DMS53 (cell line): ENCODE measurements at regions not wholly inside any gene's neighbourhood (a gene's known extent, or its start where the extent isn't known, plus 50 kb on each side); places are given as distances from the start of the nearest gene placed in this dataset.

Source experiments
- DNase-seq: peaks from one replicate; lab custom pipeline; 2025; lab: John Stamatoyannopoulos, UW

DNA sequence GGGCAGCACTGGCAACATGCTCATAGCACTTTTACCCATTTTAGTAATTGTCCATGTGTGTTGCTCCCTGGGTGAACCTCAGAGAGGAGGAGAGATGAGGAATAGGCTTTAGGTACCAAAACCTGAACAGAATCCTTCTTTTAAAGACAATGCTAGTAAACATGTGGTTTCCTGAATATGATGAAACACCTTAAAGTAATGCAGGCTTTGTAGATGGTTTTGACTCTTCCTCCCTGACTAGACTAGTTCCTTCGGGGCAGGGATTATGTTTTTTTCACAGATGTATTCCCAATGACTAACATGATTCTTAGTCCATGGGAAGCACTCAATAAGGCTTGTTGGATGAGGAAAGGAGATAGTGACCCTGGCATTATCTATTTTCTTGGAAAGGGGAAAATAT, 367.6 kb upstream of the JAG1 start:
- no peak for DNase-seq

DNA sequence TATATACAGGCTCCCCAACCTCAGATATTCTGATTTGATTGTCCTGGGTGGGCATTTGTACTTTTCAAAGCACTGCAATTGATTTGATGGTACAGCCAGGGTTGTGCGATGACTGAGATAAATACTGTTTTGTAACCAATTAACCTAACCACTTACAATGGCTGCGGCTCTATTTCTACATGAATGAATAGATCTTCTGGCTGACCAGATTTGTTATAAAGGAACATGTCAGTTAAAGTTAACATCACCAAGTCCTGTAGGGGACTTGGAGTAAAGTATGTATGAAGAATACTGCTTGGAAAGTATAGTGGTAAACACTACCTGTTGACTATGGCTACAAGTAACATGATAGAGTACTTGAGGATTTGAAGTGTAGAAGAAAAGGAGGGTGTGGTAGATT, 369.2 kb upstream of the JAG1 start:
- no peak for DNase-seq

DNA sequence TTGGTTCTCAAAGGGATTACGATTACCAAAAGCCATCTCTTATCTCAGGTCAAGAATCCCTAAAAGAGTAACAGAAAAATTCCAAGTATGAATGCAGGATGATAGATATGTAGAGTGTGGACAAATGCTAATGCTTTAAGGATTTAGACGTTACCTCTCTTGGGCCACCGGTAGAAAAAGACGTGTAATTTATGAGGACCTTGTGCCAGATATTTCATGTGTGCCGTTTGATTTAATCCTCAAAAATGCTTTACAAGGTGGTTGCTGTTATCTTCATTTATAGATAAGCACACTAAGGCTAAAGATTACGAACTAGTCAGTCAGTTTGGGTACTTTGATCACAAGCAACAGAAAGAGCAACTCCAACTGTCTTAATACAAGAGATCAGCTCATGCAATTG, 370.8 kb upstream of the JAG1 start:
- DNase-seq: no peak

DNA sequence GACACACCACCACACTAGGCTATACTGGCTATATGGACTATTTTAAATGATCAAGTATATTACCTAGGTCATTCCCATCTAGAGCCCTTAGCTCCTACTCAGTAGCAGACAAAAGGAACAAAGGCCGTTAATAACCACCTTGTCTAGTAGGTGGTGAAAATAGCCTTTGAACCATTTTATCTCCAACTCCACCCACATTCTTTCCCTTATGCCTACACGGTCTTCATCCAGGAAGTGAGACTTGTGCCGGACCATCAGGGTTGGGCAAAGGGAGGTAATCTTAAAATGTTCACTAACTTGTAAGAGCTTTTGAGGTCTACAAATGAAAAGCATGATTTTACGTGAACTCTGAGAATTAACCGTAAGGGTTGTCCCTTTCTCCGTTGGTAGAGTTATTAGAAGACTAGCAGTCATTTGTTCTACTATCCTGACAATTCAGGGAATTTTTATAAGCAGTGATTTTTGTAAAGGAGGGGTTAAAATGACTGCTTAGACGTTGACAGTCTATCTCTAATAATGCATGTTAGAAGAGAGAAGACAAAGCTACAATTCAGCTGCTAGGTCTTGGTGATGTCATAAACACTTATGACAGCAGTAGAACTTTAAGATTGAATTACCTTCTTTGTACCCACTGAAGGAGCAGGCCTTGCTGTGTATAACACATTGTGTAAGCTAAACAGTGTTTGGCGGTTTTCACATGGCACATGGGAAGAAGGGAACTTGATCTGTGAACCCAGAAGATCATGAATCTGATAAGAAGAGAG, 371.8 kb upstream of the JAG1 start:
- no peak for DNase-seq

DNA sequence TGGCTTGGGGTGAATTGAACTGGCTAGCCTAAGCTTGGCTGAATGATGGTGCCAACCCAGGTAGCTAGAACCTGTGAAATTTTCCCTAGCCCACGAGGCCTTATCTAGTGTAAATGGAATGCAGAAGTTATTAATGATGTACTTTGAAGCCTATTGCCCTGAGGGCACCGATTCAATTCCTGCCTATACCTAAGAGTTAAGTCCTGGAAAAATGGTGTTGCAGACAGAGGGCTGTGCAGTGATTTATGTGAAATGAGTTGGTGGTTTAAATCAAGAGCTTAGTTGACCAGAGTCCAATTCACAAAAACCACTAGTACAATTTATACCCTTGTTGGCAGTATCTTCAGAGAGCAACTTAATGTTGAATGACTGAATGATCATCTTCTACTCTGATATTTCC, 373.8 kb upstream of the JAG1 start:
- DNase-seq: no peak

DNA sequence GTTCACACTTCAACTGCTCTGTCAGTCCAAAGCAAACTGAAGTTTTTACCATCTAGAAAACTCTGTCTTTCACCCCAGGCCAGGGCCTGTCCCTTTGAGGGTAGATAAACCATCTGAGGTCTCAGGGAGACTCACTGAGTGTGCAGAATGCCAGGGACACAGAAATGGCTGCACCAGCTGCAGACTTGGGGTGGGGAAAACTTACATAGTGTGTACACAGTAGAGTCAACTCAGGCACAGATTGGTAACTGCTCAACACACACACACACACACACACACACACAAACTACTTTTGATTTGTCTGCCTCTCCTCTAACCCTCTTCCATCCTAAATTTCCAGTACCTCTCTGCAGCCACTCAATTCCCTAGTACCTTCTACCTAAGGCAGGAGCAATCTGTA, 374.9 kb upstream of the JAG1 start:
- no peak for DNase-seq

DNA sequence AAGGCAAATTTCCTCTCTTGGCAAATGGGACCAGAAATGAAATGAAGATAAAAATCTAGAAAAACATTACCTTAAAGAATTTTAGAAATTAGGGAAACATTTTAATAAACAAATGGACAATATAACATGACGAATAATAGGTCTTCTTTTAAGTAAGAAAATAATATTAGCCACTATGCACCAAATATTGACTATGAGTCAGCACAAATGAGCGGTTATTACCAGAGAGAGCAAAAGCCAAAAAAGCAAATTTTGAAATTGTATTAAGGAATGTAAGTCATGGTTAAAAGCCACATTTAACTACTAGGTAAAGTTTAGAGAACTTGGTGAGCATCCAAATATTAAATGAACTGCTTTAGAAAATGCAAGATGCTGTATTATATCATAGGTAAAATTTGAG, 376.6 kb upstream of the JAG1 start:
- DNase-seq: no peak

DNA sequence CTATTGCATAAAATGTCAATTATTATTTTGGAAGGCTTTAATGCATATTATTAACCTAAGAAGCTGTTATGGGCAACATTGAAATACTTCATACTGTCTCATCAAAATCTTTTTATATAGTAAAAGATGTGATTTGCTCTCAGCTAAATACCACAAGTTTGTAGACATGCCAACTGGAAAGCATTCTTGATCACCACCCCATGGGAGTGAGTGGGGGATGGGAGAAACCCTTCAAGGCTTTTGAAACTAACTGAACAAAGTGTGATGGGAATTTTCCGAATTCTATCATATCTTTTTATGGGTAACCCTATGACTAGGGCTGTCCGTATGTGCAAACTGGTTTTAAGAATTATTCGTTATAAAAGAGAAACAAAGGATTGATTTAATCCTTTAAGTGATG, 377.3 kb upstream of the JAG1 start:
- DNase-seq: no peak

DNA sequence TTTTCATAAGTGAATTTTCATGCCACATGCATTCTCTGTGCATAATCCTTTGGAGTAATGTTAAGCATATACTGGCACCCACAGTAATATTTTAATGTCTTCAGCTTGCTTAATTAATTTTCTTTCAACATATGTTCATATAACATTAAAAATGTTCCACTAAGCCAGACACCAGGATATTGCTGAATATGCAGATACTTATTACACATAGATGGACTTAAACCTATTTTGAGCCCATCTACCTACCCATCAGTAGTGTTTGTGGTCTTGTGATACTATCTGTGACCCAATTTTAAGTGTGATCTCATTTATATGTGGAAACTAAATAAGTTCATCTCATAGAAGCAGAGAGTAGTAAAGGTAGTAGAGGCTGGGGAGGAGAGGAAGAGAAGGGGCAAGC, 379.5 kb upstream of the JAG1 start:
- DNase-seq: no peak

DNA sequence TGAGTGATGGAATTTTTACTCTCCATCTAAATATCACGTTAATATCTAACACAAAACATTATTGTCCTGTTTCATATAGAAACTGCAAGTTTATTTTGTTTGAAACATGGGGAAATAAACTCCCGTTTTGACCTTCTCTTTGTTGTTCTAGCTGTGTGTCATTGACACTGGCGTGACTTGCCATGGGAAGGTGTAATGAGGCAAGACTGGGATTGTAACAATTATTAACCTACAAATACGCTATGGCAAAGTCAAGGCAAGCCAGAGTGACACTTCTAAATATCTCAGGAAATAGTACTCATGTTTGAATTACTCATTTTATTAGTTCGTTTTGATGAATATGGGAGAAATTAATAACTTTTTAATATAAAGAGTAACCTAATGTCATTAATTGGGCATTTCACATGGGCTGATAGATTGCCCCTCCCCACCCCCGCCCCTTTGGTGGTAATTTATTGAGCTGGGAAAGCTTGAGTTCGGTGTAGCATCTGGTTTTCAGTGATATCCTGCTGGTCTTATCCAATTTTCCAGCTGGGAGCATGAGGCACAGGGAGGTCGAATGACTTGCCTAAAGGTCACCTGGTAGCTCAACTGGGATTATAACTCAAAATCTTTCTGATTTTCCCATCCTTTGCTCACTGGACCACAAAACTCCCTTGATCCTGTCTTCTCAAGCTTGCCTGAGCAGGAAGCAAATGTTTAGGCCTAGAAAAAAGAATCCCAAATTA, 380.6 kb upstream of the JAG1 start:
- no peak for DNase-seq

DNA sequence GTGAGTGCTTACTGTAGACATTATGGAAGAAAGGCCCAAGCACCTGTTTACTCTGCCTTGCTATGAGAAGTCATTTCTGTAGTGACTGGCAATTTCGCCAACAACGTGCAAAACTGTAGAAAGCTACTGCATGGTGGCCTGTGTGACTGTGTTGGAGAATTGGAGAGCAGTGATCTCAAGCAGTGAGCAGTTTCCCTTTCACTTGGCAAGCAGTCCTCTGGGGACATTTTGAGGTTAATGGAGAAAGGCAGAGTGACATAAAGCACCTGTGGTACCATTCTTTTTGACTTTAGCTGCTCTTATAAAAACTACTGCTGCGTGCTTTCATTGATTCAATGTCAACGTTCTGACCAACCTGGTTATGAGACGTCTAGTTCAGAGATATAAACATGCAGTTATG, 382.6 kb upstream of the JAG1 start:
- no peak for DNase-seq

DNA sequence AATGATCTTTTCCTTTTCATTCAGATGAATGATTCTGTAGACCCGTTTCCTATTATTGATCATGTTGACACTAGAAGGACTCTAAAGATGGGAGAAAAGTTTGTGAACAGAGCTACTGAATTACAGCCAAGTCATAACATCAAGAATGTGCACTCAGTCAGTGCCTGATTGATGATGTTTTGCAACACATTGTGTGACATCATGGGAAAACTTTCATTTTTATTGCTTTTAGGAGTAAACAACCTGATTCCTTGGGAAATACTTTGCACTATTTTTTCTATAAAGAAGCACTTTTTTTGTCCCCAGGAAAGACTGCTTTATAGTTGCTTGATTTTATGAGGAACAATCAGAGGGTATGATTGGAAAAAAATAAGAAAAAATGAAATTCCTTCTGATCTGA, 383.8 kb upstream of the JAG1 start:
- DNase-seq: no peak

DNA sequence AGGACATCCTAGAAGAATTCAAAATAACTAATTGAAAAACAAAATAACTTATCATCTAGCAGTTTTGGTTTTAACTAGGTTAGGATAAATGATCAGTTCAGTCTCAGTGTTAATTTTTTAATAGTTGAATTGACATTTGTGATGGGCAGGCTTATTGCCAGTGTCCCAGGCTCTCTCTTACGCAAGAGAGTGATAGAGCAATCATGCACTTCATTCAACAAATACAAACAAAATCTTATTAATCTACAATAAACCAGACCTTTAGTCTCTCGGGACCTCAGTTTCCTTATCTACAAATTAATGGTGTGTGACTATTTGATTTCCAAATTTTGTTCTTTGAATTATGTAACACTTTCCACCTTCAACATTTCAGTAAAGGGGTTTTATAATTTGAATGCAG, 385.9 kb upstream of the JAG1 start:
- no peak for DNase-seq

DNA sequence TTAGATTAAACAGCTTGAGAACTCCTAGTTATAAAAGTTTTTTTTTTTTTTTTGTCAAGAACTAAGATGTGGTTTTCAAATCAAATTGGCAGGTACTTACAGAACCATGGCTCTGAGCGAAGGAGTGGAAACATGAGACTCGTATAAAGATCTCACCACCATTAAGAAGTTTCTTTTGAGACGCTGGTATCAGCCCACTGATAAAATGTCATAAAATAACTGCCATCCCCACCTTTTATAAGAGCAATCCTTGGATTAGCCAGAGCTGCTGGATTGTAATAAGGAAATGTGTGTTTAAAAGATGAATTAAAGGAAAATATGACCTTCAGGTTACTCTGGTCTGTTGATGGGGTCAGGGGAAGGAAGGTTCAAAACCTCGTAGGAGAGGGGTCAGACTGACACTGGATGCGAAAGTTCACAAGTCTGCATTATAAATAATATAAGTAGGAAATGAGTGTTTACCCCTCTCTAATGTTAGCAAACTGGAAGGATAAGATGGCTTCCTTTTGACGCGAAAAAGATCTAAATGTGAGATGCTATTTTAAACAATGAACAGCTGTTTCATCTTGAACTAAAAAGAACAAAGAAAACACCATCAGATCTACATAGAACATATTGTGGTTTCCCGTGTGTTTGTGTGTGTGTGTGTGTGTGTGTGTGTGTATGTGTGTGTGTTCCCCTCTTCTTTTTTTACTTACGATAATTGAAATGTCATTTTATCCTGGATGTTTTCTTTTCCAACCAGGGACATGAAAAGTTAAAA, 386.8 kb upstream of the JAG1 start:
- no peak for DNase-seq

DNA sequence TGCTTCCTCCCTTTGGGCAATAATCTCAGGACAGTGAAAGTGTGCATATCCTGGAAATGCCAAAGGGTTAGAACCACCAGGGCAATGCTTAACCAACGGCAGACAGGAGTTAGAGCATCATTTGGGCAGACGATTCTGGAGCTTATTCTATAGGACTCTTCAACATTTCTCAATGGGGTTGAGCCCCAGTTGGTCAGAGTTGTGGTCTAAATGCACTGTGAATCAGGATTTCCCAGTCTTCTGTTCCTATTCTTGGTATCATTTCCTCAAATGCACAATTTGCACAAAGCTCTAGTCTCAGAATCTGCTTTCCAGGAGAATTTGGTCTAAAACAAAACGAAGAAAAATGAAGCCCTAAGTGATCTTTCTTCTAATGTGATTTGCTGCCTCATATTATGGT, 389.6 kb upstream of the JAG1 start:
- DNase-seq: no peak

DNA sequence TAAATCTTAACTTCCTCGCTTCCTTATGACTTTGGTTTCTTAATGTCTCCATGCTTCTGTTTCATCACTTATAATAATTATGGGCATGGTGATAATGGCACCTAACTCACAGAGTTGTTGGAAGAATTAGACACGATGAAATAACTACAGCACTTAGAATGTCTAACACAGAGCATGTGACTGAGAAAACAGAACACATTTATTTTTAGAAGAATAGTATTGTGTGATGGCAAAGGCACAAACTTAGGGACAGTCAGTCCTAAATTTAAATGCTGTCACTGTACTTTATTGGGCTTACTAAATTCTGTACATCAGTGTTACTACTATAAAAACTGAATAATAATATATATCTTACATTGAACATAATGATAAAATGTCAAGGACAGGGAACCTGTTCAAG, 391.1 kb upstream of the JAG1 start:
- no peak for DNase-seq

DNA sequence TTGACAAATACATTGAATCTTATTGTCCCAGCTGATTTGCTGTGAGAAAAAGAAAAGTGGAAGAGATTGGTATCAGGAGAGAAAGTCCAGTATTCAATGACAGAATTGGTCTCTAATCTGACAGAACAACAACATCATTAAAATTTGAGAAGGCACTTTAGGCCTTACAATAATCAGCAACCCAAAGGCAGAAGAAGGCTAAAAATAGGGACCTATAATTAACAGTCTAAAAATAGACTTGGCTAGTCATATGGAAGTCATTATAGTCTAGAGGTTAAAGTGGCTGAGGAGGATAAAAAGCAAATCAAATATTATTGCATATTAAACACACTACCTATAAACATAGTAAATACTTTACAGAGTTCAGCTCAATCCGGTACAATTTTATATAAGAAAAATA, 393.6 kb upstream of the JAG1 start:
- no peak for DNase-seq

DNA sequence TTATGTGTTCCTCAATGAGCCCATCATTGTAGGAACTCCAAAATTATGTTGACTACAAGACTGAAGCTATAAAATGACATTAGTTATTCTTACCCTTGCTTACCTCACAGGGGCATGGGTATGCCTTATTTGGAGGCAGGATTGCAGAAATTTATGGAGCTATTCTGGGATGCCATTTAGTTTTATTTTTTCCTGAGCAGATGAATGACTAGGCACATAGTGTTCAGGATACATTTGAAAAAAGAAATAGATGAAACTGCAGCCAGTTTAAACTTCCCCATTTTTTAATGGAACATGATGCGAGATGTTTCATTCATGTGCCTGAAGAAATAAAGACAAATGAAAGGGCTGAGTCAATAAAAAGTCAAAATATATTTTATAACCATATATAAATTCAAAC, 399.2 kb upstream of the JAG1 start:
- DNase-seq: no peak

DNA sequence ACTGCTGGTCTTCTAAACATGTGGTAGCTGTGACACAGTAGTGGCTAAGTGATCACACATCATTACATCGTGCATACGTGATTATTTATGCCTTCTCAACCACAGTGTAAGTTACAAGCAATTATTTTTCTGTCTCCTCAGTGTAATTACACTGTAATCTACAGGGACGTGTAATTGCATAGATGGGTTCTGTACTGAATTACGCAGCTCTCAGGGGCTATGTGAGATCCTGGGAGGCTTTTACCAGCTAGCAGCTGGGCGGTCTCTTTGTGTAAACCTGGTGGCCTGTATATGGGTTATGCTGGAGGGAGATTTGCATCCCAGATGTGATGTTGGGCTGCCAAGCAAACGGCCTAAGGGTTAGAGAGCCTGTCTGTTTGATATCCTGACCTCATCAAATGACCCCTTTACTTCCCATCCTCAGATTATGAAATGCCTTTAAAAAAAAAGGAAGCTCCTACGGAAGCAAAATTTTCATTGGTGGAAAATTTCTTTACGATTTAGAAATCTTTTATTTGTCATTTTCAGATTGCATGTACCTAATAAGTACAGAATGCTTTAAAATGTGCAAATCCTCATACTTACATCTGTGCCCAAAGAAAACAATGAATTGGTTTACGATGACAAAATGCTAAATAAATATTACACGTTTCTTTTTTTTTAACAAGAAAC, 402.8 kb upstream of the JAG1 start:
- no peak for DNase-seq

DNA sequence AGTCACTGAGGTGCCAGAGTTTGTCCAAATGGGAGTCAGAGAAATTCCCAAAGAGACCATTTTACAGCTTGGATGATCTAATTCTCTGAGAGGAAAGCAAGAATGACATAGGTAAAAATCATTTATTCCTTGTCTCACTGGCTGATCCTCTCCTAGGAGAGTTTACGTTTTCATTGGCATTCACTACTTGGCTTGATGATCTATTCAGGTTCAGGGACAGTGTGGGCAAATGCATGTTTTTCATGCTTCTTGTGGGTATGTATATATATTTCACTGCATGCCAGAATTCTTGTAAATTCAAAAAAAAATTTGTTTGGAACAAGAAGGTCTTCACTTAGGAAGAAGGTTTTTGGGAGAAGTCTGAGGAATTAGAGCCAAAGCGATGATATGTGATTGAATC, 403.4 kb upstream of the JAG1 start:
- no peak for DNase-seq

DNA sequence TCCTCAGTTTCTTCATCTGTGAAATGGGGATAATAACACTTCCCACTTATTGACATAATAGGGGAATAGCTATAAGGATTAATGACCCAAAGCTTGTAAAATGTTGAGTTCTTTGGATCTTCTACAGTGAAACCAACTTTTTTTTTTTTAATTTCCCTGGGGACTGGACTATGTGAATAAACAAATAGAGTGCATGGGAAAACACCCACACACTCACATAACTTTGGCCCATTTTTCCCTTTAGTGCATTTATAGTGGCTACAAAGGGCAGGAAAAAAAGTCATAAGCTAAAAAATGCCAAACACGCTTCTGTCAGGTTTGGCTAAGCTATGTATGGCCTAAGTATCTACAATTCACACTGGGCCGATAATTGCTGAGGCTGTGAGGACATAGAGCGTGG, 406.2 kb upstream of the JAG1 start:
- no peak for DNase-seq

DNA sequence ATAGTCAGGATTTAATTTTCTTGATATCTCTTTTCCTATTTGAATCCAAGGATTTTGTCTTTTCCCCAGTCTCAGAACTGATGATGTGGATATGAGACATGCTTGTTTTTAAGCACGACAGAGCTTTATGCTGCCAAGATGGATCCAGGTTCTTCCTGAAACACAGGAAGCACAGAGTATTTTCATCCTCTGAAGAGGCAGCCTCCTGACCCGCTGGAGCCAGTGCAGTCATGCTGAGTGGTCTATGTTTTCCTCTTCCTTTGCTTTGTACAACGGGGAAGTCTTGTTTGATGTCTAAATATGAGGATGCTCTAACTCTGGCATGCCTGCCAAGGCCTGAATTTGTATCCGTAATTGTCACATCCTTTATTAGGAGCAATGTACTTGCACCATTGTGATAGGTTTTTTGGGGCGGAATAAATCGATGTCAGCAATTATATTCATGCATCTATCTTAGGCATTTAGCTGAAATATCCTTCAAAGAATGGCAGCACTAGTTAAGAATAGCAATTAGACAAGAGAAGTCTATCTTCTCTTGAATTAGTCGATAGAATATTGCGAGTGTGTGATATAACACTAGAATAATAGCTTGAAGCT, 407.1 kb upstream of the JAG1 start:
- DNase-seq: peak; percentile 10
